HG02970 (cell line): ENCODE measurements at regions not wholly inside any gene's neighbourhood (a gene's known extent, or its start where the extent isn't known, plus 50 kb on each side); places are given as distances from the start of the nearest gene placed in this dataset.

Experiments used
- ATAC-seq: cut with Tn5 transposase; IDR thresholded peaks from one replicate; pipeline ENCODE4 v1.9.1; 2021; ENCODE audit warnings: mild to moderate bottlenecking, moderate library complexity, moderate number of reproducible peaks; ENCODE audit not compliant: unreplicated experiment, low FRiP score

GRCh38 chr2:217723981-217724380, 278.8 kb downstream of the TNS1 start:
- ATAC-seq = no peak

GRCh38 chr2:217722883-217723472, 279.8 kb downstream of the TNS1 start:
- no peak for ATAC-seq

- no peak for ATAC-seq
Measured at GRCh38 chr2:217717646-217718045, 285.1 kb downstream of the TNS1 start.

GRCh38 chr2:217715484-217715883, 287.3 kb downstream of the TNS1 start:
- ATAC-seq = no peak

GRCh38 chr2:217714287-217714751, 288.5 kb downstream of the TNS1 start:
- ATAC-seq = no peak

GRCh38 chr2:217713395-217714286, 289.2 kb downstream of the TNS1 start:
- ATAC-seq = no peak

- no peak for ATAC-seq
Measured at GRCh38 chr2:217712431-217712830, 290.4 kb downstream of the TNS1 start.

GRCh38 chr2:217711188-217711587, 291.6 kb downstream of the TNS1 start:
- no peak for ATAC-seq

GRCh38 chr2:217710211-217710765, 292.5 kb downstream of the TNS1 start:
- no peak for ATAC-seq

- ATAC-seq = no peak
Measured at GRCh38 chr2:217709478-217710210, 293.2 kb downstream of the TNS1 start.

- no peak for ATAC-seq
Measured at GRCh38 chr2:217707131-217707611, 295.6 kb downstream of the TNS1 start.

GRCh38 chr2:217706513-217706912, 296.3 kb downstream of the TNS1 start:
- no peak for ATAC-seq

- no peak for ATAC-seq
Measured at GRCh38 chr2:217706095-217706494, 296.7 kb downstream of the TNS1 start.

GRCh38 chr2:217705461-217705860, 297.3 kb downstream of the TNS1 start:
- ATAC-seq = no peak

GRCh38 chr2:217703999-217704398, 298.8 kb downstream of the TNS1 start:
- no peak for ATAC-seq

- ATAC-seq = no peak
Measured at GRCh38 chr2:217703102-217703501, 299.7 kb downstream of the TNS1 start.

GRCh38 chr2:217701622-217702021, 301.2 kb downstream of the TNS1 start:
- ATAC-seq = no peak

GRCh38 chr2:217698691-217699090, 304.1 kb downstream of the TNS1 start:
- no peak for ATAC-seq

GRCh38 chr2:217695033-217695520, 307.7 kb downstream of the TNS1 start:
- no peak for ATAC-seq

GRCh38 chr2:217694291-217694690, 308.5 kb downstream of the TNS1 start:
- no peak for ATAC-seq

GRCh38 chr2:217693363-217693762, 309.4 kb downstream of the TNS1 start:
- no peak for ATAC-seq
